ENCODE measurements at regions not wholly inside any gene's neighbourhood (a gene's known extent, or its start where the extent isn't known, plus 50 kb on each side); places are given as distances from the start of the nearest gene placed in this dataset.

DNA sequence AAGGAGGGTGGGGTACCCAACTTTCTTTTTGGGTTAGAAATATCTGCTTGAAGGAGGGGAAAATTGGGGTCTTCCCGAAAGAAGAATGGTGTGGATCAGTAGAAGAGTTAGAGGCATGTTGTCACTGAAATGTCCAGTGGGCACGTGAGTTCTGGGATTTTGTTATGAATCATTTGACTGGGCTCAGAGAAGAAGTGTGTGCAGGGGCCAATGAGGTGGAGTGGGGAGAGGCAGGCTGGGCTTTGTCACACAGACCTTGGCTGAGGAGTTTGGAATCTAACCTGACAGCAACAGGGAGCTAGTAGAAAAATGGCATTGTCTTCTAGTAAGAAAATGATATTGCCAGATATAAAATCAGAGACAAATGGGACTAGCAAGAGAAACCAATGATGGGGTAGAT lies 436.8 kb downstream of the MFSD1 start:
- Histone ChIP-seq H3K36me3 (ENCODE audit: control insufficient read depth, low read length) (no peaks in the 10 kb centered on the region), H3K79me2 (ENCODE audit: control insufficient read depth, low read length) (no peaks in the 10 kb centered on the region), H3K4me3 (ENCODE audit: low read length) (no peak overlapping the region), H3K27me3 (ENCODE audit: control insufficient read depth, low read length) (no peaks in the 10 kb centered on the region; the same call in 1 of the 2 replicates), H3K4me1 (ENCODE audit: control insufficient read depth, low read length) (no peaks in the 10 kb centered on the region), H3K27ac (ENCODE audit: low read depth, low read length) (no peak overlapping the region), H3K9me2 (replicated peaks; ENCODE audit: control insufficient read depth, low read length) (no peaks in the 10 kb centered on the region), H3K9me3 (ENCODE audit: control insufficient read depth, insufficient read depth, low read length) (no peaks in the 10 kb centered on the region), H4K20me1 (ENCODE audit: control insufficient read depth, insufficient read depth, low read depth, low read length) (no peaks in the 10 kb centered on the region), H3F3A (ENCODE audit: control insufficient read depth, insufficient read depth) (no peaks in the 10 kb centered on the region), H3K4me2 (ENCODE audit: low read length) (no peak overlapping the region)
- TF ChIP-seq, protein P1, sequence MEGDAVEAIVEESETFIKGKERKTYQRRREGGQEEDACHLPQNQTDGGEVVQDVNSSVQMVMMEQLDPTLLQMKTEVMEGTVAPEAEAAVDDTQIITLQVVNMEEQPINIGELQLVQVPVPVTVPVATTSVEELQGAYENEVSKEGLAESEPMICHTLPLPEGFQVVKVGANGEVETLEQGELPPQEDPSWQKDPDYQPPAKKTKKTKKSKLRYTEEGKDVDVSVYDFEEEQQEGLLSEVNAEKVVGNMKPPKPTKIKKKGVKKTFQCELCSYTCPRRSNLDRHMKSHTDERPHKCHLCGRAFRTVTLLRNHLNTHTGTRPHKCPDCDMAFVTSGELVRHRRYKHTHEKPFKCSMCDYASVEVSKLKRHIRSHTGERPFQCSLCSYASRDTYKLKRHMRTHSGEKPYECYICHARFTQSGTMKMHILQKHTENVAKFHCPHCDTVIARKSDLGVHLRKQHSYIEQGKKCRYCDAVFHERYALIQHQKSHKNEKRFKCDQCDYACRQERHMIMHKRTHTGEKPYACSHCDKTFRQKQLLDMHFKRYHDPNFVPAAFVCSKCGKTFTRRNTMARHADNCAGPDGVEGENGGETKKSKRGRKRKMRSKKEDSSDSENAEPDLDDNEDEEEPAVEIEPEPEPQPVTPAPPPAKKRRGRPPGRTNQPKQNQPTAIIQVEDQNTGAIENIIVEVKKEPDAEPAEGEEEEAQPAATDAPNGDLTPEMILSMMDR (IDR thresholded peaks at IDR 0.05; ENCODE audit: low read depth, low read length, poor library complexity, severe bottlenecking), result no peak
- no peak for TF ChIP-seq EZH2phosphoT487 (IDR thresholded peaks at IDR 0.05; ENCODE audit: borderline replicate concordance, low read length)

DNA sequence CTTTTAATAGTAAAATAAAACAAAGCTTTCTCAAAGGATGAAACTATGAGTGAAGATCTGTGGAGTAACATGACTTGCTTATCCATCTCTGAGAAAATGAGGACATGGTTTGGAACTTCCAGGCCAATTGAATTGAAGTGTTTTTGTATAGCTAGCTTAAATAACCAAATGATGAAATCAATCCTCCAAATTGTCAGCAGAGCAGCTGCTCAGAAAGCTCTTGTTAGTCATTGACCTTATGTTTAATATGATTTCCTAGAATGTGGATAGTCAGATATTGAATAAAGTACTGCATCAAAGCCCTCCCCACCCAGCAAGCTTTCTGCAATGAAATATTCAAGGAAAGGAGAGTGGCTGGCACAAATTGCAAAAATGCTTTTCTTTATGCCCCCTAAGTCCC lies 437.2 kb downstream of the MFSD1 start:
- Histone ChIP-seq H3K36me3 (ENCODE audit: control insufficient read depth, low read length) (no peaks in the 10 kb centered on the region), H3K4me2 (ENCODE audit: low read length) (no peak overlapping the region), H3K79me2 (ENCODE audit: control insufficient read depth, low read length) (no peaks in the 10 kb centered on the region), H3K4me3 (ENCODE audit: low read length) (no peak overlapping the region), H4K20me1 (ENCODE audit: control insufficient read depth, insufficient read depth, low read depth, low read length) (no peaks in the 10 kb centered on the region), H3K4me1 (ENCODE audit: control insufficient read depth, low read length) (no peaks in the 10 kb centered on the region), H3F3A (ENCODE audit: control insufficient read depth, insufficient read depth) (no peaks in the 10 kb centered on the region), H3K27me3 (ENCODE audit: control insufficient read depth, low read length) (no peaks in the 10 kb centered on the region; the same call in 1 of the 2 replicates), H3K9me3 (ENCODE audit: control insufficient read depth, insufficient read depth, low read length) (no peaks in the 10 kb centered on the region), H3K27ac (ENCODE audit: low read depth, low read length) (no peak overlapping the region), H3K9me2 (replicated peaks; ENCODE audit: control insufficient read depth, low read length) (no peaks in the 10 kb centered on the region)
- no peak for TF ChIP-seq EZH2phosphoT487 (IDR thresholded peaks at IDR 0.05; ENCODE audit: borderline replicate concordance, low read length)
- TF ChIP-seq, protein P1 (IDR thresholded peaks at IDR 0.05; ENCODE audit: low read depth, low read length, poor library complexity, severe bottlenecking), result no peak

DNA sequence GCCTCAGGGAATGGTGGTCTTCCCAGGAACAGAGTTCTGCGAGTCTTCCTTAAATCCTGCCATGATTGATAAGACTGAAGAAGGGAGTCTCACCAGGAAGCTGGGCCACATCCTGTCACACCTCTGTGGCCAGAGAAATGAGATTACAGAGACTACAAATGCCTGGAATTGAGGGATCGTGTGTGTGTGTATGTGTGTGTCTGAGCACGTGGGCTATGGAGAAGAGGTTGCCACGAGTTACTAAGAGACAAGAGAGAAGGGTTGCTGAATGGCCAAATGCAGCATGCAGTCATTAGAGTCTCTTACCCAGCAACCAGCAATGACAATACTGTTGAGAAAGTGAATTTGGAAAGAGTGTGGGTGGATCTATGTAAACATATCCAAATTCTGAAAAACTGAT lies 443.1 kb downstream of the MFSD1 start:
- H3K9me2 ChIP-seq (replicated peaks; ENCODE audit: control insufficient read depth, low read length), result no peaks in the 10 kb centered on the region
- no peaks in the 10 kb centered on the region for H3K36me3 ChIP-seq (ENCODE audit: control insufficient read depth, low read length)
- H3K4me1 ChIP-seq (ENCODE audit: control insufficient read depth, low read length), result no peaks in the 10 kb centered on the region
- H3K27ac ChIP-seq (ENCODE audit: low read depth, low read length), result no peak overlapping the region
- TF ChIP-seq EZH2phosphoT487 (IDR thresholded peaks at IDR 0.05; ENCODE audit: borderline replicate concordance, low read length), result no peak
- TF ChIP-seq, protein P1 (IDR thresholded peaks at IDR 0.05; ENCODE audit: low read depth, low read length, poor library complexity, severe bottlenecking), result no peak
- H3K4me3 ChIP-seq (ENCODE audit: low read length), result no peak overlapping the region
- H3K4me2 ChIP-seq (ENCODE audit: low read length), result no peak overlapping the region
- no peaks in the 10 kb centered on the region for H3F3A ChIP-seq (ENCODE audit: control insufficient read depth, insufficient read depth)
- no peaks in the 10 kb centered on the region for H4K20me1 ChIP-seq (ENCODE audit: control insufficient read depth, insufficient read depth, low read depth, low read length)
- no peaks in the 10 kb centered on the region for H3K9me3 ChIP-seq (ENCODE audit: control insufficient read depth, insufficient read depth, low read length)
- H3K79me2 ChIP-seq (ENCODE audit: control insufficient read depth, low read length), result no peaks in the 10 kb centered on the region
- no peaks in the 10 kb centered on the region for H3K27me3 ChIP-seq (ENCODE audit: control insufficient read depth, low read length)

DNA sequence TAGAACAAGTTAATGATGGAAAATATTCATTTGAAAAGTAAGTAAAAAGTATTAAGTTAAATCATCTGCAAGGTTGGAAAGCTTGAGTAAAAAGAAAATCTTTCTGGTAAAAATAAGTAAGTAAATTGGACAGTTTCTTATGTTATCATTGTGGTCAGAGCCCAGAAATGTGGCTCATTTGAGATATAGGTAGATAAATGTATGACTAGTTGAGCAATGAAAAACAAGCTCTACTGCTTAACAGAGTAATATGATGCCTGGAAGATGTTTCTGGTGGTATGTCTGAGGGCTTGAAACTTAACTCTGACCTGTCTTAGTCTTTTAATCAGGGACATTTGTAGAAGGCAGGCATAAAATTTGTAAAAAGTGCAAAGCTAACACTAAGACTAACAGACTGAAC lies 444.0 kb downstream of the MFSD1 start:
- Histone ChIP-seq H3K36me3 (ENCODE audit: control insufficient read depth, low read length) (no peaks in the 10 kb centered on the region), H3K79me2 (ENCODE audit: control insufficient read depth, low read length) (no peaks in the 10 kb centered on the region), H3K27ac (ENCODE audit: low read depth, low read length) (no peak overlapping the region), H3F3A (ENCODE audit: control insufficient read depth, insufficient read depth) (no peaks in the 10 kb centered on the region), H3K9me2 (replicated peaks; ENCODE audit: control insufficient read depth, low read length) (no peaks in the 10 kb centered on the region), H3K4me3 (ENCODE audit: low read length) (no peak overlapping the region), H3K4me1 (ENCODE audit: control insufficient read depth, low read length) (no peaks in the 10 kb centered on the region), H3K4me2 (ENCODE audit: low read length) (no peak overlapping the region), H4K20me1 (ENCODE audit: control insufficient read depth, insufficient read depth, low read depth, low read length) (no peaks in the 10 kb centered on the region), H3K9me3 (ENCODE audit: control insufficient read depth, insufficient read depth, low read length) (no peaks in the 10 kb centered on the region), H3K27me3 (ENCODE audit: control insufficient read depth, low read length) (no peaks in the 10 kb centered on the region)
- TF ChIP-seq, protein P1 (IDR thresholded peaks at IDR 0.05; ENCODE audit: low read depth, low read length, poor library complexity, severe bottlenecking), result no peak
- no peak for TF ChIP-seq EZH2phosphoT487 (IDR thresholded peaks at IDR 0.05; ENCODE audit: borderline replicate concordance, low read length)

All from DOHH2 (cell line).